Panc1 (cell line): ENCODE measurements at regions not wholly inside any gene's neighbourhood (a gene's known extent, or its start where the extent isn't known, plus 50 kb on each side); places are given as distances from the start of the nearest gene placed in this dataset.

ENCODE experiments used
- POLR2AphosphoS5 ChIP-seq: IDR thresholded peaks from 2 replicates; pipeline ENCODE4 v1.6.1; 2012; ENCODE audit warnings: mild to moderate bottlenecking, low read depth, low read length, moderate library complexity
- TCF7L2 ChIP-seq: IDR thresholded peaks from 2 replicates; pipeline ENCODE4 v1.6.1; 2011; ENCODE audit warnings: mild to moderate bottlenecking, low read depth, low read length, inconsistent platforms
- TF ChIP-seq, protein P1 (sequence below): fragments of 450-650 bp; IDR thresholded peaks from 2 replicates; pipeline ENCODE4 v1.5.1; 2017; ENCODE audit warnings: mild to moderate bottlenecking

DNA sequence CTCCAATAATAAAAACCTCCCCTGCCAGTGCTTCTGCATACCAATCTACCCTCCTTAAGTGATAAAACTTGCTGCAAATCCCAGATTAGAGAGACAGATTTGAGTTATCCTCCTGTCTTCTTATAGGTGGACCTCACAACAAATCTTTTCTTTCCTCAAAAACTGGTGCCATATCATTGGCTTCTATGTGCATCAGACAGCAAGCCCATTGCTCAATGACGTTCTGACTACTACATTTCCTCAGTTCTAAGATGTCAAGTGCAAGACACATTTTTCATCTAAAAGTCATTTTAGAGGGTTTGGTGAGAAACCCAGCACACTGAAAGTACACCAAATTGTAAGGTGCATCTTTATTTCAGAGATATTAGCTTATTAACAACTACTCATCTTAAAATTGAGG lies 107.8 kb upstream of the VAV3 start:
- no peak for TF ChIP-seq TCF7L2
- TF ChIP-seq, protein P1, sequence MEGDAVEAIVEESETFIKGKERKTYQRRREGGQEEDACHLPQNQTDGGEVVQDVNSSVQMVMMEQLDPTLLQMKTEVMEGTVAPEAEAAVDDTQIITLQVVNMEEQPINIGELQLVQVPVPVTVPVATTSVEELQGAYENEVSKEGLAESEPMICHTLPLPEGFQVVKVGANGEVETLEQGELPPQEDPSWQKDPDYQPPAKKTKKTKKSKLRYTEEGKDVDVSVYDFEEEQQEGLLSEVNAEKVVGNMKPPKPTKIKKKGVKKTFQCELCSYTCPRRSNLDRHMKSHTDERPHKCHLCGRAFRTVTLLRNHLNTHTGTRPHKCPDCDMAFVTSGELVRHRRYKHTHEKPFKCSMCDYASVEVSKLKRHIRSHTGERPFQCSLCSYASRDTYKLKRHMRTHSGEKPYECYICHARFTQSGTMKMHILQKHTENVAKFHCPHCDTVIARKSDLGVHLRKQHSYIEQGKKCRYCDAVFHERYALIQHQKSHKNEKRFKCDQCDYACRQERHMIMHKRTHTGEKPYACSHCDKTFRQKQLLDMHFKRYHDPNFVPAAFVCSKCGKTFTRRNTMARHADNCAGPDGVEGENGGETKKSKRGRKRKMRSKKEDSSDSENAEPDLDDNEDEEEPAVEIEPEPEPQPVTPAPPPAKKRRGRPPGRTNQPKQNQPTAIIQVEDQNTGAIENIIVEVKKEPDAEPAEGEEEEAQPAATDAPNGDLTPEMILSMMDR: no peak
- no peak for TF ChIP-seq POLR2AphosphoS5
